HL-60 (cell line): ENCODE measurements at regions not wholly inside any gene's neighbourhood (a gene's known extent, or its start where the extent isn't known, plus 50 kb on each side); places are given as distances from the start of the nearest gene placed in this dataset.

Source experiments
- DNase-seq, 2 experiments: peaks; one replicate each; pipeline ENCODE4 v3.0.0-alpha.2; 2010 to 2020; ENCODE audit warnings: low read depth in 1 of 2, low spot score in 1 of 2
- H3K27ac ChIP-seq: fragments of 250-450 bp; sonication (Bioruptor Pico); replicated peaks from 2 replicates; pipeline ENCODE4 v1.5.1; 2020; ENCODE audit warnings: mild to moderate bottlenecking, moderate library complexity
- H3K27me3 ChIP-seq: fragments of 250-450 bp; sonication (Bioruptor Pico); 2 replicates; pipeline ENCODE4 v1.5.1; 2021; ENCODE audit warnings: mild to moderate bottlenecking, moderate library complexity; ENCODE audit not compliant: insufficient read depth, poor library complexity, severe bottlenecking
- H3K4me3 ChIP-seq: replicated peaks from 2 replicates; pipeline ENCODE4 v1.5.1; 2011; ENCODE audit warnings: mild to moderate bottlenecking, control low read depth, low read length; ENCODE audit not compliant: insufficient read depth
- GABPA ChIP-seq: IDR thresholded peaks from 2 replicates; pipeline ENCODE4 v1.6.1; 2012; ENCODE audit warnings: low read depth
- POLR2AphosphoS5 ChIP-seq: IDR thresholded peaks from 2 replicates; pipeline ENCODE4 v1.6.1; 2012; ENCODE audit warnings: low read depth
- SPI1 ChIP-seq: IDR thresholded peaks from 2 replicates; pipeline ENCODE4 v1.6.1; 2012; ENCODE audit warnings: low read depth, mild to moderate bottlenecking, borderline replicate concordance
- TF ChIP-seq, protein P1 (sequence below): IDR thresholded peaks from one replicate; pipeline ENCODE4 v1.5.1; 2011; ENCODE audit warnings: low read length, control low read depth, inconsistent platforms; ENCODE audit not compliant: insufficient read depth
- TF ChIP-seq, protein P2 (sequence below): IDR thresholded peaks from 2 replicates; pipeline ENCODE4 v1.6.1; 2012; ENCODE audit warnings: low read depth; ENCODE audit not compliant: insufficient replicate concordance

DNA sequence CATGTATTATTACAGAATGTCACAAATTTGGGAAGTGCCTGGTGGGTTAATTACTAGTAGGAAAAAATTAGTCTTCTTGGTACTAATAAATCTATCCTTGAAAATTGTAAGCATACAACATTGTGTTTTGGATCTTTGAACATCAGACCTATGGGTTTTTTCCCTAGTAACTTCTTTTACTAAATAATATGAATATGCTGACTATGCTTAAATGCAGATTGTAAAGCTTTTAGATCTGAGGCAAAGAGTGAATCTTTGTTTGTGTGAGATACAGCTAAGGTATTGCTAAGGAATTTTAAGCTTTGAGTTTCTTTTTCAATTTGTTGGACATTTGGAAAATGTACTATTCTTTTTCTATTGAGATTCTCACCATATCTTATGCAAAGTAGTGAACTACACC lies 390.6 kb upstream of the CCNH start:
- no peak for DNase-seq
- Histone ChIP-seq H3K27me3 (no peaks in the 10 kb centered on the region), H3K4me3 (no peak overlapping the region), H3K27ac (no peak overlapping the region)
- TF ChIP-seq, protein P1, sequence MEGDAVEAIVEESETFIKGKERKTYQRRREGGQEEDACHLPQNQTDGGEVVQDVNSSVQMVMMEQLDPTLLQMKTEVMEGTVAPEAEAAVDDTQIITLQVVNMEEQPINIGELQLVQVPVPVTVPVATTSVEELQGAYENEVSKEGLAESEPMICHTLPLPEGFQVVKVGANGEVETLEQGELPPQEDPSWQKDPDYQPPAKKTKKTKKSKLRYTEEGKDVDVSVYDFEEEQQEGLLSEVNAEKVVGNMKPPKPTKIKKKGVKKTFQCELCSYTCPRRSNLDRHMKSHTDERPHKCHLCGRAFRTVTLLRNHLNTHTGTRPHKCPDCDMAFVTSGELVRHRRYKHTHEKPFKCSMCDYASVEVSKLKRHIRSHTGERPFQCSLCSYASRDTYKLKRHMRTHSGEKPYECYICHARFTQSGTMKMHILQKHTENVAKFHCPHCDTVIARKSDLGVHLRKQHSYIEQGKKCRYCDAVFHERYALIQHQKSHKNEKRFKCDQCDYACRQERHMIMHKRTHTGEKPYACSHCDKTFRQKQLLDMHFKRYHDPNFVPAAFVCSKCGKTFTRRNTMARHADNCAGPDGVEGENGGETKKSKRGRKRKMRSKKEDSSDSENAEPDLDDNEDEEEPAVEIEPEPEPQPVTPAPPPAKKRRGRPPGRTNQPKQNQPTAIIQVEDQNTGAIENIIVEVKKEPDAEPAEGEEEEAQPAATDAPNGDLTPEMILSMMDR, result no peak
- TF ChIP-seq SPI1 (no peak), GABPA (no peak), POLR2AphosphoS5 (no peak)
- TF ChIP-seq, protein P2, sequence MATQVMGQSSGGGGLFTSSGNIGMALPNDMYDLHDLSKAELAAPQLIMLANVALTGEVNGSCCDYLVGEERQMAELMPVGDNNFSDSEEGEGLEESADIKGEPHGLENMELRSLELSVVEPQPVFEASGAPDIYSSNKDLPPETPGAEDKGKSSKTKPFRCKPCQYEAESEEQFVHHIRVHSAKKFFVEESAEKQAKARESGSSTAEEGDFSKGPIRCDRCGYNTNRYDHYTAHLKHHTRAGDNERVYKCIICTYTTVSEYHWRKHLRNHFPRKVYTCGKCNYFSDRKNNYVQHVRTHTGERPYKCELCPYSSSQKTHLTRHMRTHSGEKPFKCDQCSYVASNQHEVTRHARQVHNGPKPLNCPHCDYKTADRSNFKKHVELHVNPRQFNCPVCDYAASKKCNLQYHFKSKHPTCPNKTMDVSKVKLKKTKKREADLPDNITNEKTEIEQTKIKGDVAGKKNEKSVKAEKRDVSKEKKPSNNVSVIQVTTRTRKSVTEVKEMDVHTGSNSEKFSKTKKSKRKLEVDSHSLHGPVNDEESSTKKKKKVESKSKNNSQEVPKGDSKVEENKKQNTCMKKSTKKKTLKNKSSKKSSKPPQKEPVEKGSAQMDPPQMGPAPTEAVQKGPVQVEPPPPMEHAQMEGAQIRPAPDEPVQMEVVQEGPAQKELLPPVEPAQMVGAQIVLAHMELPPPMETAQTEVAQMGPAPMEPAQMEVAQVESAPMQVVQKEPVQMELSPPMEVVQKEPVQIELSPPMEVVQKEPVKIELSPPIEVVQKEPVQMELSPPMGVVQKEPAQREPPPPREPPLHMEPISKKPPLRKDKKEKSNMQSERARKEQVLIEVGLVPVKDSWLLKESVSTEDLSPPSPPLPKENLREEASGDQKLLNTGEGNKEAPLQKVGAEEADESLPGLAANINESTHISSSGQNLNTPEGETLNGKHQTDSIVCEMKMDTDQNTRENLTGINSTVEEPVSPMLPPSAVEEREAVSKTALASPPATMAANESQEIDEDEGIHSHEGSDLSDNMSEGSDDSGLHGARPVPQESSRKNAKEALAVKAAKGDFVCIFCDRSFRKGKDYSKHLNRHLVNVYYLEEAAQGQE, result no peak

DNA sequence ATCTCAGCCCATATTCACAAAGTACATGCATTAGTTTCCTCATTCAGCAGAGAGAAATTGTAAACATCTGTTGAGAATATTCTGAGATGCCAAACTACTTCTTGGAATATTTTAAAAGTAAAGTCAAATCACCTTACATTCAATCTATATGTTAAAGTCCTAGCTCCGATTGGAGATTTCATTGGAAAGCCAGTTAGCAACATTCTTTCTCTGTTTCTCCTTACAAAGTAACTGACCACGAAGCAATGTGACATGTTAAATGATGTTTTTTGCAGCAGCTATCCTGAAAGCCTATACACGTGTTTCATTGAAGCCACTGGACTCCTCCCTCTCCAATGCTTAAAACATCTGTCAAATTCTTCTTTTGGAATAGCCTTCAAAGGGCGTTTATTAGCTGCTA lies 379.1 kb upstream of the CCNH start:
- no peak overlapping the region for H3K4me3 ChIP-seq
- no peak for DNase-seq
- H3K27ac ChIP-seq, result no peak overlapping the region
- TF ChIP-seq, protein P1, result no peak
- TF ChIP-seq, protein P2, result no peak
- TF ChIP-seq POLR2AphosphoS5 (no peak), SPI1 (no peak), GABPA (no peak)
- no peaks in the 10 kb centered on the region for H3K27me3 ChIP-seq

DNA sequence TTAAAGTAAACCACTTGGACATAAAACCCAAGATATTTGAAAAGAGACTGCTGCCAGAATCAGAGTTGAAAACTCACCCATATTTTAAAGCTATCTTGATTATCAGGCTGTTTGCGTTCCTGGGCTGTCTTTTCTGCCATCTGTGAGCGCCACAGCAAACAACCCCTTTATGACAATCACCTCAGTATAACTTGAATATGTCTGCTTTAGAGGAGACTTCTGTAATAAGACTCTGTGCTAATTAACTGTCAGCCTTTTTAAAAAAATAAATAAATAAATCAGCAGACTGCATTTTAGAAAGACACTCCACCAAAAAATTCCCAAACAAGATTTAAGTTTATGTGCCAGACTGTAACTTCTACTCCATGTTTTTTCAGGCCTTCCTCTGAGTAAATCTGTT lies 375.7 kb upstream of the CCNH start:
- TF ChIP-seq, protein P1, result no peak
- TF ChIP-seq GABPA, result no peak
- no peak for TF ChIP-seq POLR2AphosphoS5
- TF ChIP-seq, protein P2, result no peak
- TF ChIP-seq SPI1, result no peak
- Histone ChIP-seq H3K4me3 (no peak overlapping the region), H3K27me3 (no peaks in the 10 kb centered on the region), H3K27ac (no peak overlapping the region)
- DNase-seq, result no peak
